GM12801 (cell line): ENCODE measurements at regions not wholly inside any gene's neighbourhood (a gene's known extent, or its start where the extent isn't known, plus 50 kb on each side); places are given as distances from the start of the nearest gene placed in this dataset.

Source experiments
- CTCF ChIP-seq: IDR thresholded peaks from one replicate; pipeline ENCODE4 v1.5.1; 2011; ENCODE audit warnings: control low read depth; ENCODE audit not compliant: insufficient read length; ENCODE audit errors: extremely low read depth

- no peak for TF ChIP-seq CTCF
These were observed 68.2 kb downstream of the GLI2 start for GRCh38 chr2:120803764-120804335.

- TF ChIP-seq CTCF: no peak
These were observed 68.8 kb downstream of the GLI2 start for GRCh38 chr2:120804459-120804858.

- TF ChIP-seq CTCF: no peak
These were observed 69.3 kb downstream of the GLI2 start for GRCh38 chr2:120805011-120805410.

- TF ChIP-seq CTCF: no peak
These were observed 69.9 kb downstream of the GLI2 start for GRCh38 chr2:120805602-120806001.

GRCh38 chr2:120807751-120808150, 72.1 kb downstream of the GLI2 start:
- TF ChIP-seq CTCF: no peak

GRCh38 chr2:120809151-120809550, 73.5 kb downstream of the GLI2 start:
- no peak for TF ChIP-seq CTCF

- no peak for TF ChIP-seq CTCF
These were observed 74.2 kb downstream of the GLI2 start for GRCh38 chr2:120809609-120810440.
